ENCODE measurements at regions not wholly inside any gene's neighbourhood (a gene's known extent, or its start where the extent isn't known, plus 50 kb on each side); places are given as distances from the start of the nearest gene placed in this dataset.
"Not testable (repeated sequence)": the region's sequence is repeated elsewhere in the genome, so short reads cannot be mapped to it uniquely, and the experiment has no call there.

DNA sequence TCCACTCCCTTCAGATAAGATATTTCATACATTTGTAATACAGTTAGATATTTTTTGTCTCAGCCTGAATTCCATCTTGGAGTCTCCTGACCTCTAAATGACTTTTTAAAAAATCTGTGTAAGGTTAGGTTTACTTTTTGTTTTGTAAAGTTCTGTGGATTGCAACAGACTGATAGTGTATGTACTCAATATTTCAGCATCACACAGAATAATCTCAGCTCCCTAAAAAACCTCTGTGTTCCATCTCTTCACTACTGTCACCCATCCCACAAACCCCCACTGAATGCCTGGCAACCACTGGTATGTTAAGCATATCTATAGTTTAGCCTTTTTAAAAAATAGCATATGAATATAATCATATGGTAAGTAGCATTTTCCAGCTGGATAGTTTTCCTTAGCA is 951.1 kb upstream of the ADAMTS5 start:
- DNase-seq: not testable (repeated sequence)

DNA sequence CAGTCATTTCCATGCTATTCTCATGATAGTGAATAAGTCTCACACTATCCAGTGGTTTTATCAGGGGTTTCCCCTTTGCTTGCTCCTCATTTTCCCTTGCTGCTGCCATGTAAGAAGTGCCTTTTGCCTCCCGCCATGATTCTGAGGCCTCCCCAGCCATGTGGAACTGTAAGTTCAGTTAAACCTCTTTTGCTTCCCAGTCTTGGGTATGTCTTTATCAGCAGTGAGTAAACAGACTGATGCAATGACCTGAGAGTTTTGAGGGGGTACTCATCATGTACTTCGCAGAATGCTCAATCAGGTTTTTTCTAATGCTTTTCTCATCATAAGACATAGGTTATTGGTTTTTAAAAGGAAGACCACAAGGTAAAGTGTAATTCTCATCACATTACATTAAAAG is 949.4 kb upstream of the ADAMTS5 start:
- not testable (repeated sequence) for DNase-seq

DNA sequence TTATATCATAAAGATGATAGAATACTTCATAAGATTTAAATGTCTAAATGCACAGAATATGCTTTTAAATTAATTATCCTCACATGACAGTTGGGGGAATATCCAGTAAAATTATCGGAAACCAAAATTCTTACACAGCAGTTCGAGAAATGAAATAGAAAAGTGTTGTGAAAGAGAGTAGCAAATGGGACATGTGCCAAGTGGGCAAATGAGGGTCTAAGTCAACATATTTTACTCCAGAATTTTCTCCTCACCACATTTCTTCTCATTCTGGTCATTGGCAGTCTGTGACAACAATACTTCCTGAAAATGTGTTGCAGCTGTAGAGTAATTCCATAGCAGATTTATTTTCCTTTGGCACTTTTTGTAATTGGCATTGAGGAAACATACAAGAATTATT is 945.2 kb upstream of the ADAMTS5 start:
- DNase-seq: not testable (repeated sequence)

DNA sequence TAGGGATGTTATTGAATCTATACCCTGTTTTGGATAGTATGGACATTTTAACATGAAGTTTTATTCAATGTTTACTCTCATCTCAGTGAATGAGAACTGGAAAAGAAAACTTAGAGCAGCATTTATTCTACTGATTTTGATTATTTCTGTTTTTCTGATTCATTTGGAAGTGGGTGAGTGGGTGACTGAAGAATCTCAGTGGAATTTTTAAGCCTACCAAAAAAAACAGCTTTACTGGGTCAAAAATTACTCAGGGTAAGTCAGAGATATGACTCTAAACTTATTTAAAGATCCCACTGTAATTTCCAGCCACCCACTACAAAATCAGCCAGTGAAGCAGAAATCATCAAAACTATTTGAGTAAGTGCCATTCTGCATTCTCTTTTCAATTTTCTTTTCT is 942.6 kb upstream of the ADAMTS5 start:
- DNase-seq: not testable (repeated sequence)

DNA sequence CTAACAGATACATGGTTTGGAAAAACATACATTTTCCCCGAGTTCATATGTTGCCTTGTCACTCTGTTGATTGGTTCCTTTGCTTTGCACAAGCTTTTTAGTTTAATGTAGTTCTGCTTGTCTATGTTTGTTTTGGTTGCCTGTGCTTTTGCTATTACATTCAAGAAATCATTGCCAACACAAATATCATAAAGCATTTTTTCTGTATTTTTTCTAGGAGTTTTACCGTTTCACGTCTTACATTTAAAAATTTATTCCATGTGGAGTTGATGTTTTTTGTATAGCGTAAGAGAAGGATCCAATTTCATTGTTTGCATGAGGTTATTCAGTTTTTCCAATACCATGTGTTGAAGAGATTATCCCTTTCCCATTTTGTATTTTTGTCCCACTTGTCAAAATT is 941.9 kb upstream of the ADAMTS5 start:
- not testable (repeated sequence) for DNase-seq

DNA sequence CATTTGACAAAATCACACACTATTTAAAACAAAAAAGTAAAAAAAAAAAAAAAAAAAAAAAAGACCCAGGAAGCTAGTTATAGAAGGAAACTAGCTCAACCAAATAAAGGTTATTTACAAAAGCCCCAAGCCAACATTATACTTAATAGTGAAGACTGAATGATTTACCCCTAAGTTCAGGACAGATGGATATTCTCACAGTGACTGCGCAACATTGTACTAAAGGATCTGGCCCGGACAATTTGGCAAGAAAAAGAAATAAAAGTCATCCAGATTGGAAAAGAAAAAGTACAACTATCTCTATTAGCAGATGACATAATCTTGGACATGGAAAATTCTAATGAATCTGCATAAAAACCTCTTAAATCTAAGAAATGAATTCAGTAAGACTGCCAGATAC is 936.0 kb upstream of the ADAMTS5 start:
- not testable (repeated sequence) for DNase-seq

DNA sequence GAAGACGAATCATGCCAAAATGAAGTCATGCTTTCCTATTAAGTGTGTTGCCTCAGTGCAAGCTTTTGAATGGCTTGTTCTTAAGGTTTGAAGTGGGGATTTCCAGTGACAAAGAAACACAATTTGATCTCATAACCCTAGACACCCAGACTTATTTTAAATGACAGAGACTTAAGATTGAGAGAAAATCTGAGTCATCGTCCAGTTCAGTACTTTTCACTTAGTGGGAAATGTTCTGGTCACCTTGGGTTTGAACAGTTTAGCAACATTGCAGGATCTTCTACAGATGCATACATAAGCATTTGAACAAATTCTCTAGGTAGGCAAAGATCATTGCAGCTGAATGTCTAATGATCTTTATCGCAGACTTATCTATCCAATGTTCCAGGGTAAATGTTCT is 926.7 kb upstream of the ADAMTS5 start:
- DNase-seq: not testable (repeated sequence)

DNA sequence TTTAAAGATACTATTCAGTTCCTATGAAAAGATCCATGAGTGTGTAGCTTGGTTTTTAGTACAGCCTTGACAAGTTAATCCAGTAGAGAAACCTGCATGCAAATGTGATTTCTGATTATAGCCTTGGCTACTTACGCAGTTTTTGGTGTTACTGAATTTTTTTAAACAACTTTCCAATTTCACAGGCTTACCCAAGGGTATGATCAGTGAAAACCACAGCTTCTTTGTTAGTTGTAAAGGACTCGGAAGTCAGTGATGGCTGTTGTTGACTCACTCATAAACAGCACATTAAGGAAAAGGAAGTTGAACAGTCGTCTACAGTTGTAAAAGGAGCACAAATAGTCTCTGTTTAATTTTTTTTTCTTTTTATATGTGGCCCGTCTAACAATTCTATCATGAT is 924.6 kb upstream of the ADAMTS5 start:
- not testable (repeated sequence) for DNase-seq

DNA sequence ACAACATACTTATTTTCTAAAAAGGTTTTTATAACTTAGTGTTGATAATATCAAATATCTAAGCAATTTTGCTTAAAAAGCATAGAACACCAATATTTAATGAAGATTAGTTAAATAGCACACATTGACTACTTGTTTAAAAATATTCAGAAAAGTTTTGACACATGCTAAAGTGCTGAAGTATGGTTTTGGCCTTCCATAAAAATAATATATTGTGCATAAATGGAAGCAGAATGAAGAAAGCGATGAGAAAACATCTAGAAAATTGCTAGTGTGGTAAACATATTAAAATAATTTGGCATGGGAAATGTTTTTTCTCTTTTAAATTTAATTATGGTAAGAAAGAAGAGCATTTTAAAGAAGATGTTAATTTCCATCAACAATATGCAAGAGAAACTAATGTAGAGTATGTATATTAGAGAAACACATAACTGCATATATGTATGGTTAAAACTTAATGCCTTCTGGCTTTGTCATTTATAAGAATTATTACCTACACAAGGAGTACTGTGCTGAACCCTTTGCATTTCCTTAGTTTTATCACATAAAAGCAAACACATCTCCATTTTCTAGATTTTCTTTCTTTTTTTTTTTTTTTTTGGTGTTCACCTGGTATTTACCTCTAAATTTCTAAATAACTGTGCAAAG is 921.0 kb upstream of the ADAMTS5 start:
- not testable (repeated sequence) for DNase-seq

DNA sequence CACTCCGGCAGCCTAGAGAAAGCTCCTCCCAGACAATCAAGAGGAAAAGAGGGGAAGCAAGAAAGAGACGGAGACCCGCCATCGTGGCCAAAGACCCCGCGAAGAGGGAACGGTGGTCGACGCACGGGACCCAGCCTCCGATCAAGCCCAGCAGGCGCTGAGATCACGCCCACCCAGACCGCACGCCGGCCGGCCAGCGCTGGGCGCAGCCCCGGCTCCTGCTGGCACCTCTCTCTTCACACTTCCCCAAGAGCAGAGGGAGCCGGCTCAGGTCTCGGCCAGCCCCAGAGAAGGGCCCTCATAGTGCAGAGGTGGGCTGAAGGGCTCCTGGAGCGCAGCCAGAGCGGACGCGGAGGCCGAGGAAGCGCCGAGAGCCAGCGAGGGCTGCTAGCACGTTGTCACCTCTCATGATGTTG is 918.4 kb upstream of the ADAMTS5 start:
- DNase-seq: no peak

DNA sequence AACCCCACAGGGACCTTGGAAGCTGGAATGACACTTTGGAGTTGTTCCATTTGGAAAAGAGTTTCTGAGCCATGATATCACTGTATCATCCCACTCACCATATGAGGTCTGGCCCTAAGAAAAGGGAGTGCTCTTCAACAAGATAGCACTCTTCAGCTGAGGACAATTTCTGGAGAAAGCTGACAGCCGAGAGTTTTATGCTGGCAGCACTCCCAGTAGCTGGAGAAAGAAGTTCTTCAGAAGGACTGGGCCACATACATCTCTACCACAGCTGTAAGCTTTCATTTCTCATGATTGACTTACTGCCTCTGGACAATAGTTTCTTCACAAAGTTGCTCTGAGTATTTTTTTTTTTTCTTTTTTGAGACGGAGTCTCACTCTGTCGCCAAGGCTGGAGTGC is 914.4 kb upstream of the ADAMTS5 start:
- not testable (repeated sequence) for DNase-seq

DNA sequence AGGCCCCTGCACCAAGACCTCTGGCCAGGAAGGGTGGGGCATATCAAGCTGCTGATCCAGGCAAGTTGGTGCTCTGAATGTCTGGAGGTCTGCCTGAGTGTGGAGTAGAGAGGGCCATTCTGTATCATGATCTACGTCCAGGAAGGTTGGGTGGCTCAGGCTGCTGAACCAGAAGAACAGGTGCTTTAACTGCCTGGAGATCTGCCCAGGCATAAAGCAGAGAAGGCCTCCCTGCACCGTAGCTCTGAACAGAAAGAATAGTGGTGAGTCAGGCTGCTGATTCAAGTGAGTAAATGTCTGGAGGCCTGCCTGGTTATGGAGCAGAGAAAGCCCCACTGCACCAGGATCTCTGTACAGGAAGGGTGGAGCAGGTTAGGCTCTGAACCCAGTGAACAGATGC is 905.5 kb upstream of the ADAMTS5 start:
- DNase-seq: not testable (repeated sequence)

DNA sequence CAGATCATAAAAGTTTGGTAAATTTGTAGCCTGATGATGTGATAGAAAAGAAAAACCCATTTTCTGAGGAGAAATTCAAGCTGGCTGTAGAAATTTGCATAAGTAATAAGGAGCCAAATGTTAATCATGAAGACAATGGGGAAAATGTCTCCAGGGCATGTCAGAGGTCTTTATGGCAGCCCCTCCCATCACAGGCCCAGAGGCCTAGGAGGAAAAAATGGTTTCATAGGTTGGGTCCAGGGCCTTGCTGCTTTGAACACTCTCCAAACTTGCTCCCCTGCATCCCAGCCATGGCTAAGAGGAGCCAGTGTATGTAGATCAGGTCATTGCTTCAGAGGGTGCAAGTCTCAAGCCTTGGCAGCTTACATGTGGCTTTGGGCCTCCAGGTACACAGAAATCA is 903.9 kb upstream of the ADAMTS5 start:
- not testable (repeated sequence) for DNase-seq

DNA sequence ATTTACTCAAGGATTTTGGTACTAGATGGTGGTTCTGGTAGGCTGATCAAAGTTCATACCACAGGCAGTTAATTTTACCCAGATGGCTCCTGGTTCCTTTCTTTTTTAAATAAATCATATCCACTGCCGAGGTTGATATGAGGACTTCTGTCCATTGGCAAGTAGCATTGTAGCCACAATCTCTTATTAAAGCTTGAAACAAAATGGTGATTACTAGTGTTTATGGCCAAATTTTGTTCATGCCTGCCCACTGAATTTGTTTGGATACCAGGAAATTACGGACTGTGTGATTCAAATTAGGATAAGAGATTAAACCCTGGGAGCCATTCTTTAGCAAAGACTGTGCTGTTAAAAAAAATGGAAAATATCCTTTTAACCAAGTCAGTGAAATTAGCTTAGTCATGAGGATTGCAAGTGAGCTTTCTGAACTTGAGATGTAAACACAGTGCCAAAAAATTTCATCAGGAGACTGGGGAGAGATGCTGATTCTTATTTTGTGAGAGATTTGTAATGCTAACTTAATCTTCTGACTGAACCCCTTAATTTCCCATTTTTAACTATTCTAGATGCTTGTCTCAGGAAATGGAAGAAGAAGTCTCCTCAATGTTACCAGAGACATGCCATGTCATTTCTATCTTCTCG is 893.5 kb upstream of the ADAMTS5 start:
- not testable (repeated sequence) for DNase-seq

DNA sequence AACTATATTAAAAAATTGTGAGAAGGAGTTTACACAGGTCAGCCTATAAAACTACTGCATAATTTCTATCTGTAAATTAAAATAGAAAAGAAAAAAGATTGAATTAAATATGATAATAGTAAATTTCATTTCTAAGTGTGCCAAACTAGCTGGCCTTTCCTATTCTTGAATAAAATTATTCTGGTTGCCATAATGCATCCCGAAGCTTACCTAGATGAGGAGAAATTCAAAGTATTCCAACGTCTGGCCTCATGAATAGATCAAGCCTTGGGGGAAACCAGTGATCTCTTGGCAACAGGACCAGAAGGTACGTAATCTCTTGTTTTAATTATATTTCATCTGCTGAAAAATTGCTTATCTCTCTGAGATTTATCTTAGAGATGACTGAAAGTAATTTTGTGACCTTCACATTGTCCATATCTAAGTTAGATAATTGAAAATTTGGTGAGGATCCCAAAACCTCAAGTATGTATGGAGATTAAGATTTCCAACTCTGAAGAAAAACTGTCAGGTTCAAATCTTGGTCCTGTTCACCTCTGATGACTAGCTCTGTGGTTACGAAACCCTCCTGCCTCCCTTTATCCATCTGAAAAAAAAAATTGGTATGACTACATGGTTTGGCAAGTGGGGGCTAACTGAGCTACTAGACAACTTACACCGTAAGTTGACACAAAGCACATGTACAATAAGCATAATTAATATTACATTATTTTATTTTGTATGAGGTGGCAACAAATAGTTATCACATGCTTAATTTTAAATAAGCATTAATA is 891.4 kb upstream of the ADAMTS5 start:
- not testable (repeated sequence) for DNase-seq

DNA sequence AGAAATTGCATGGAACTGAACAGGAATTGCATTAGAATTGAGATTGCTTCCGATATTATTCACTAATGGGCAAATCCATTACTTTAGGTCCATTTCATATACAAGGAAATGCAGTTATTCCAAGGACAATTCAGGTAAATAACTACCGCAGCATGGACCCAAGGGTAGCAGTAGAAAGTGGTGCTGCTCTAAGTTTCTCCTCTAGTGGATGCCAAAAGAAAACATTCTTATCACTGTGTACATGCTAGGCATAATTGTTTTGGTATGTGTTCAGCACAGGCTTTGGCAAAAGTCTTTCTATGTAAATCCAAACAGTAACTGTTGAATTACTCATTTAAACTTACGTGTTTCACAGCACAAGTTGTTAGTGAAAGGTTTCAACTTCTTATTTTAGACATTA is 890.1 kb upstream of the ADAMTS5 start:
- not testable (repeated sequence) for DNase-seq

DNA sequence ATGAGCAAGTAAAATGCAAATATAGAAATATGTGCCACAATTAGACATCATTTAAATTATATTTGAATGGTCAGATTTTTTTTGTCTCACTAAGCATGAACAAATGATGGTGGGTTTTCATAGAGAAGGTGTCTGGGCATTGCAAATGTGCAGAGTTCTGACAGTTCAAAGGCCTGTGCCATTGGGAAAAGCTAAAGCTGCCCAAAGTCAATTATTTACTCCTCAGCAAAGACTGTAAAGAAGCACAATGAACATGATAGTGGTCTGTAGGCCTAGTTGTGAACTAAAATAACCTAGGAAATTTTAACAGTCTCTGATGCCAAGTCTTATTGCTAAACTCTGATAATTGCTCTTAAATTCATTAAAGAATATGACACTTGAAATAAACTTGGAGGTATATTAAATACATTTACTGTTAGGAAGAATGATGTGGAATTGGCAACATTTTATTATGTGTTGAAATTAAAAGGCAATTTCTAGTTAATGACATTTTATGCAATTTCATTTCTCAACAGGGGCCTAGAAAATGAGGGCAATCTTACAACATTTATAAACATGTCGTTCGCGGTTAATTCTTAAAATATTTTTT is 874.3 kb upstream of the ADAMTS5 start:
- DNase-seq: no peak

DNA sequence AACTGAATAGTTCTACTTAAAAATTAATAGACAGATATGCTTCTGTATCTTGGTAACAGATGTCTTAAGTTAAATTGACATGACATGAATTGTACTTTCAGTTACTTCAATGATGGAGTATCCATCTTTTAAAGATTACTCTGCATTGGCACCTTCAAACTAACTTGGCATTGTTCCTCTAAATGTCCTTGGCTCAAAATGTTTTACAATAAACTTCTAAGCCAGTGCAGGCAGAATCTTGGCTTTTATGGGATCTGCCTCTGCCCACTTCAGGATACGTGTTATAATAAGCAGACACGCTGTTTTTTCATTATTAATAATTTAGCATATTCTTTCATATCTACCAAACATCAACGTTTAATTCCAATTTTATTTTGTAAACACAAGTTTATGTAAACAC is 873.4 kb upstream of the ADAMTS5 start:
- DNase-seq: no peak

DNA sequence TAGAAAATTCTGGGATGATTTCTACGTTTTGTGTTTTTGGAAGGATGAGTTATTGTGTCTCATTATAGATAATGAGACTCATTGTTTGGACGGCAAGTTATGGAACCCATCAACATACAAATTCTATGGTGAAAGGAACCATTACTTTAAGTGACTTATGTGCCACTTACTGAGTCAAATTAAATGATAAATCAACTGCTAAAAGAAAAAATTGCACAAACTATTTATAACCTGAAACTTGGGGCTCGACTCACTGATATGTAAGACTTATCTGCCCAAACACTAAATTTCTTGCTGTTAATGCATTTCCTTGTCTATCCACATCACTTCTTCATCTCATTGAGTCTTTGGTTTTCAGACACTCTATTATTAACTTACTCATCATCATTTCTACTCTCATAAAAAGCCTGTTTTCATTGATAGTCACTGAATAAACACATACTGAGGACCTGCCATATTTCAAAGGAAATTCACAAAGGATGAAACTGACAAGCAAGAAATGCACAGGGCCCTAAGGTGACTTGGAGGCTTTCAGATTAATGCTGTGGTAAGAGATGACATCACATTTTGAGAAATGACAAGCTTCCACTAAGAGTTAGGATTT is 872.7 kb upstream of the ADAMTS5 start:
- no peak for DNase-seq

DNA sequence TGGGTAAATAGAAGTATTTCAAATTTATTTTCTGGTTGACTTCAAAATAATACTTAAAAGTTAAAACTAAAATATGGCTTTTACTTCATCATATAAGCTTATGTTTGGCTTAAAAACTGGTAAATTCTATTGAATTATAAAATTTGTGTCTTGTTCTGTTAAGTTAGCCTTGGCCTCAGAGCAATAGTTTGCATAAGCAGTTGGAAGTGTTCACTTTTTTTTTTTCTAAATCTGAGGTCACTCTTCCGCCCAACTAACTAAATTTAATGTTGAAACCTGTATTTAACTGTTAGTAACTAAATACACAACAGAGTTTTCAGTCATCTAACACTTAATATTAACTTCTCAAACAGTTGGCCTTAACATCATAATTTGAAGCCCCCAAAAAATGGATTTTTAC is 871.7 kb upstream of the ADAMTS5 start:
- no peak for DNase-seq

DNA sequence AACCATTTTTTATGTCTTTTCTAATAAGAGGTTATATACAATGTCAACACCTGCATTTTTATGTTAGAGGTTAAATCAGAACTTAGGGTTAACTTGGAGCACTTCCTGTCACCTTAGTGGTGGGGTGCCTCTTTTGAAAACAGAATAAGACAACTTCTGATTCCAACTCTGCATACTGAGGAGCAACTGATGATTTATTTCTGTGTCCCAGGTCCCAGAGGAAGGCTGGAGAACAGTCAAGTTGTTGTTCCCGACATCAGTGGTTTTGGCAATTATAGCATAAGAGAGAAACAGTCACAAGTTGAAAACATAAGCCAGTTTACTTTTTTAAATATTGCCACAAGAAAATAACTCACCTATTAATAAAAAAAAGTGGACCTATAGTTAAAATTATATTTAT is 871.0 kb upstream of the ADAMTS5 start:
- no peak for DNase-seq

DNA sequence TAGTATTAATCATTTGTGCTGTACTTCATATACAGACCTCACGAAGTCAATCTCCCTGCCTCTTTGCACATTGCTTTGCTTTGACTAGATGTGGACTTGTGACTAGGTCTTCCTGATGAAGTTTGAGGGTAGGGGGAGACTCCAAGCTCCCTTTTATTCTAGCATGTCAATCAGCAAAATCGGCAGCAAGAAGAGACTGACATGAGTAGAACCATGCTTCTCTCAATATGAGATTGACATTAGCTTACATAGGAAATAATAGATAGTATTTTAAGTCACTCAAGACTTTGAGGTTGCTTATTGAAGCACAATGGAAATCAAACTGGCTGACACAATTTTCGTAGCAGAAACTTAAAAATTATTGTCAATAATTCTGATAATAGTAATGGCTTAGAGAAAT is 866.4 kb upstream of the ADAMTS5 start:
- DNase-seq: no peak
